H1 (cell line): ENCODE measurements at regions not wholly inside any gene's neighbourhood (a gene's known extent, or its start where the extent isn't known, plus 50 kb on each side); places are given as distances from the start of the nearest gene placed in this dataset.

Experiments
- CTCF ChIA-PET: fragments of 300-600 bp; sonication (Branson Sonifier 250); formaldehyde crosslinking; loops from one replicate; lab custom pipeline; 2021; ENCODE audit not compliant: partially characterized antibody; lab: Charles Lee
- POLR2A ChIA-PET: fragments of 300-600 bp; sonication (Branson Sonifier 250); formaldehyde crosslinking; loops from one replicate; lab custom pipeline; 2021; ENCODE audit warnings: inconsistent platforms; ENCODE audit not compliant: partially characterized antibody; lab: Charles Lee
- DNase-seq, 2 experiments: peaks; one replicate each; pipeline versions ENCODE4 v3.0.0 to v3.0.0-alpha.2; 2010 to 2022; ENCODE audit warnings: low spot score in 2 of 2, low read depth in 1 of 2, mixed read lengths in 1 of 2
- FAIRE-seq: peaks from 2 replicates; lab custom pipeline; 2011; peaks lifted over from hg19 to GRCh38; lab: Jason Lieb, UNC
- H2AFZ ChIP-seq: 2 replicates; pipeline ENCODE4 v1.8.1; 2012; ENCODE audit warnings: low read length, inconsistent platforms
- H2AK5ac ChIP-seq: 2 replicates; pipeline ENCODE4 v1.6.1; 2013; ENCODE audit warnings: low read depth, low read length
- H2BK120ac ChIP-seq: replicated peaks from 2 replicates; pipeline ENCODE3; 2013; ENCODE audit warnings: low read depth, low read length, inconsistent platforms
- H2BK12ac ChIP-seq: 2 replicates; pipeline ENCODE4 v1.6.1; 2013; ENCODE audit warnings: low read depth, low read length
- H2BK15ac ChIP-seq: 2 replicates; pipeline ENCODE4 v1.6.1; 2013; ENCODE audit warnings: low read length
- H2BK20ac ChIP-seq: 2 replicates; pipeline ENCODE4 v1.6.1; 2013; ENCODE audit warnings: low read length
- H2BK5ac ChIP-seq: 2 replicates; pipeline ENCODE4 v1.6.1; 2013; ENCODE audit warnings: low read depth, low read length
- H3K14ac ChIP-seq: 2 replicates; pipeline ENCODE4 v1.6.1; 2013; ENCODE audit warnings: inconsistent platforms; ENCODE audit not compliant: insufficient read length
- H3K18ac ChIP-seq: 2 replicates; pipeline ENCODE4 v1.6.1; 2013; ENCODE audit warnings: low read length; ENCODE audit errors: extremely low read depth
- H3K23ac ChIP-seq: 2 replicates; pipeline ENCODE4 v1.6.1; 2013; ENCODE audit warnings: inconsistent platforms; ENCODE audit not compliant: insufficient read length
- H3K23me2 ChIP-seq: 2 replicates; pipeline ENCODE4 v1.6.1; 2013; ENCODE audit warnings: low read depth, low read length
- H3K27ac ChIP-seq: 2 replicates; pipeline ENCODE4 v1.6.1; 2011; ENCODE audit warnings: low read depth, low read length, inconsistent platforms
- H3K27me3 ChIP-seq, 4 experiments: replicated peaks in 1 of 4; 1 replicate in 1 of 4; 2 replicates in 3 of 4; pipeline versions ENCODE4 v1.6.1 to v1.8.1; 2011 to 2013; ENCODE audit warnings: low read length in 3 of 4, mild to moderate bottlenecking in 3 of 4, inconsistent platforms in 2 of 4, mixed read lengths in 2 of 4, moderate library complexity in 1 of 4; ENCODE audit not compliant: control insufficient read depth in 3 of 4, insufficient read depth in 3 of 4; ENCODE audit errors: extremely low read depth in 1 of 4
- H3K36me3 ChIP-seq, 4 experiments: 2 replicates each; pipeline versions ENCODE4 v1.6.1 to v1.8.1; 2011 to 2013; ENCODE audit warnings: mild to moderate bottlenecking in 4 of 4, low read length in 3 of 4, moderate library complexity in 2 of 4, control low read depth in 1 of 4, inconsistent platforms in 1 of 4; ENCODE audit not compliant: insufficient read depth in 4 of 4, control insufficient read depth in 2 of 4
- H3K4ac ChIP-seq: replicated peaks from 2 replicates; pipeline ENCODE3; 2013; ENCODE audit warnings: low read length, low read depth, mixed read lengths, inconsistent platforms; ENCODE audit not compliant: insufficient read length
- H3K4me1 ChIP-seq, 4 experiments: replicated peaks in 1 of 4; 1 replicate in 1 of 4; 2 replicates in 3 of 4; pipeline versions ENCODE4 v1.6.1 to v1.8.1; 2011 to 2013; ENCODE audit warnings: low read length in 3 of 4, inconsistent platforms in 2 of 4, mixed read lengths in 1 of 4; ENCODE audit not compliant: insufficient read depth in 4 of 4, control insufficient read depth in 3 of 4
- H3K4me2 ChIP-seq, 2 experiments: 2 replicates each; pipeline versions ENCODE4 v1.6.1 to v1.8.1; 2011 to 2013; ENCODE audit warnings: low read depth in 2 of 2, low read length in 2 of 2, control low read depth in 1 of 2, inconsistent platforms in 1 of 2, mild to moderate bottlenecking in 1 of 2; ENCODE audit not compliant: insufficient read depth in 1 of 2
- H3K4me3 ChIP-seq, 4 experiments: fragments of 200-600, 300-600 bp in 1 of 4; sonication (generic), shearing (Covaris generic), sonication (Bioruptor Twin) in 1 of 4; 2 replicates each; pipeline versions ENCODE4 v1.5.1 to v1.8.1; 2011 to 2016; ENCODE audit warnings: low read length in 4 of 4, low read depth in 3 of 4, control low read depth in 2 of 4, inconsistent platforms in 2 of 4, mild to moderate bottlenecking in 2 of 4, mixed read lengths in 1 of 4, moderate library complexity in 1 of 4; ENCODE audit not compliant: insufficient read depth in 2 of 4; ENCODE audit errors: extremely low read depth in 1 of 4
- H3K56ac ChIP-seq: replicated peaks from 2 replicates; pipeline ENCODE3; 2013; ENCODE audit warnings: low read depth, mild to moderate bottlenecking, mixed read lengths, low read length, inconsistent platforms; ENCODE audit not compliant: insufficient read length
- H3K79me1 ChIP-seq: 2 replicates; pipeline ENCODE4 v1.6.1; 2013; ENCODE audit warnings: low read depth, low read length, control low read depth
- H3K79me2 ChIP-seq, 2 experiments: 2 replicates each; pipeline versions ENCODE4 v1.6.1 to v1.8.1; 2012 to 2013; ENCODE audit warnings: low read length in 2 of 2, mild to moderate bottlenecking in 2 of 2, inconsistent platforms in 1 of 2; ENCODE audit not compliant: insufficient read depth in 2 of 2, control insufficient read depth in 1 of 2
- H3K9ac ChIP-seq, 4 experiments: replicated peaks in 1 of 4; 1 replicate in 1 of 4; 2 replicates in 3 of 4; pipeline versions ENCODE4 v1.6.1 to v1.8.1; 2011 to 2013; ENCODE audit warnings: low read depth in 3 of 4, low read length in 3 of 4, control low read depth in 2 of 4, mild to moderate bottlenecking in 2 of 4, moderate library complexity in 2 of 4, inconsistent platforms in 1 of 4; ENCODE audit errors: extremely low read depth in 1 of 4
- H3K9me3 ChIP-seq, 2 experiments: 2 replicates each; pipeline versions ENCODE4 v1.6.1 to v1.8.1; 2012 to 2013; ENCODE audit warnings: mild to moderate bottlenecking in 2 of 2, moderate library complexity in 2 of 2, control low read depth in 1 of 2, inconsistent platforms in 1 of 2, low read depth in 1 of 2, low read length in 1 of 2, mixed read lengths in 1 of 2; ENCODE audit not compliant: insufficient read depth in 2 of 2
- H4K20me1 ChIP-seq, 2 experiments: replicated peaks in 1 of 2; 2 replicates each; pipeline versions ENCODE3 to v1.8.1; 2011 to 2013; ENCODE audit warnings: inconsistent platforms in 2 of 2, low read length in 2 of 2, mild to moderate bottlenecking in 1 of 2; ENCODE audit not compliant: insufficient read depth in 2 of 2, control insufficient read depth in 1 of 2
- H4K5ac ChIP-seq: 2 replicates; pipeline ENCODE4 v1.6.1; 2013; ENCODE audit warnings: low read length, low read depth, mixed read lengths, inconsistent platforms; ENCODE audit not compliant: insufficient read length
- H4K8ac ChIP-seq: 2 replicates; pipeline ENCODE4 v1.8.0; 2013; ENCODE audit warnings: mild to moderate bottlenecking, moderate library complexity, low read length, inconsistent platforms; ENCODE audit not compliant: insufficient read depth; ENCODE audit errors: extremely low read depth
- H4K91ac ChIP-seq: replicated peaks from 2 replicates; pipeline ENCODE3; 2013; ENCODE audit warnings: low read length, mixed read lengths, inconsistent platforms; ENCODE audit not compliant: insufficient read length
- BACH1 ChIP-seq: IDR thresholded peaks from 2 replicates; pipeline ENCODE4 v1.6.1; 2012; ENCODE audit warnings: low read length, improper control_type of control experiment
- FOSL1 ChIP-seq: IDR thresholded peaks from 2 replicates; pipeline ENCODE4 v1.6.1; 2011; ENCODE audit warnings: mild to moderate bottlenecking, low read depth, low read length, moderate library complexity; ENCODE audit not compliant: insufficient read depth
- RBBP5 ChIP-seq: IDR thresholded peaks from 2 replicates; pipeline ENCODE4 v1.7.1; 2012; ENCODE audit warnings: low read depth, mild to moderate bottlenecking, inconsistent platforms, low read length, moderate library complexity, borderline replicate concordance
- SAP30 ChIP-seq: fragments of 300-600 bp; sonication (generic); IDR thresholded peaks from 2 replicates; pipeline ENCODE4 v1.7.1; 2012; ENCODE audit warnings: low read length, moderate library complexity, mild to moderate bottlenecking, inconsistent platforms; ENCODE audit not compliant: insufficient read depth, insufficient replicate concordance
- TCF12 ChIP-seq: IDR thresholded peaks from 2 replicates; pipeline ENCODE4 v1.6.1; 2011; ENCODE audit warnings: low read depth, mild to moderate bottlenecking, low read length
- TEAD4 ChIP-seq: IDR thresholded peaks from 2 replicates; pipeline ENCODE4 v1.6.1; 2012; ENCODE audit warnings: low read depth, low read length, inconsistent platforms, mixed read lengths
- WGBS, 2 experiments: shearing (Covaris generic) in 1 of 2; methylation state at CpG; one replicate each; pipeline versions ENCODE4 v1.1.6 to v1.1.7; 2013 to 2015; ENCODE audit warnings: low lambda C conversion rate in 2 of 2, mixed read lengths in 2 of 2, inconsistent platforms in 1 of 2, low coverage in 1 of 2, missing lambda C conversion rate in 1 of 2; ENCODE audit not compliant: insufficient replicate concordance in 2 of 2, insufficient coverage in 1 of 2, insufficient read length in 1 of 2; ENCODE audit errors: extremely low coverage in 1 of 2, missing lambda C conversion rate in 1 of 2; 5-methylcytosine and 5-hydroxymethylcytosine counted together
- TF ChIP-seq, protein P1 (sequence below): IDR thresholded peaks from 2 replicates; pipeline ENCODE4 v1.6.1; 2012; ENCODE audit warnings: inconsistent platforms
- TF ChIP-seq, protein P2 (sequence below): IDR thresholded peaks from 2 replicates; pipeline ENCODE4 v1.6.1; 2012; ENCODE audit warnings: low read length, inconsistent platforms
- TF ChIP-seq, protein P3 (sequence below): IDR thresholded peaks from 2 replicates; pipeline ENCODE4 v1.6.1; 2011; ENCODE audit warnings: low read depth, mild to moderate bottlenecking, low read length; ENCODE audit not compliant: insufficient read depth

DNA sequence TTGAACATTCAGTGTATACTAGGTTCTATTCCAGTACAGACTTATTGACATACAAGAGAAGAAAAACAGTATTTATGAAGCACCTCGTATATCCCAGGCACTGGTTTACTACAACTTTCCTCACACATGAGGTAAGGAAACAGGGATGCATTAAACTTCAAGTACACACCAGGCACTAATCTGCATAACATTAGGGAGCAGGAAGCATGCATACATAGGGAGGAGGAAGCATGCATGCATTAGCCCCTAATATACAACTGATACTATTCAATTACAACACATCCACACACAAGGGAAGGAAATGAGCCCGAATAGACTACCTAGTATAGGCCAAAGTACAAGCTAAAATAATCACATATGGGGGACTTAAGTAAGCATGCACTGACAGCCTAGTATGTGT is 525.3 kb downstream of the SUCLG1 start:
- POLR2A ChIA-PET: no interaction called here
- H2BK15ac ChIP-seq: no peak overlapping the region
- peak; percentile 7 for FAIRE-seq
- TF ChIP-seq TEAD4: no peak
- TF ChIP-seq FOSL1: no peak
- TF ChIP-seq SAP30: no peak
- TF ChIP-seq, protein P1, sequence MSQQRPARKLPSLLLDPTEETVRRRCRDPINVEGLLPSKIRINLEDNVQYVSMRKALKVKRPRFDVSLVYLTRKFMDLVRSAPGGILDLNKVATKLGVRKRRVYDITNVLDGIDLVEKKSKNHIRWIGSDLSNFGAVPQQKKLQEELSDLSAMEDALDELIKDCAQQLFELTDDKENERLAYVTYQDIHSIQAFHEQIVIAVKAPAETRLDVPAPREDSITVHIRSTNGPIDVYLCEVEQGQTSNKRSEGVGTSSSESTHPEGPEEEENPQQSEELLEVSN: no peak
- no peak for TF ChIP-seq TCF12
- TF ChIP-seq, protein P2, sequence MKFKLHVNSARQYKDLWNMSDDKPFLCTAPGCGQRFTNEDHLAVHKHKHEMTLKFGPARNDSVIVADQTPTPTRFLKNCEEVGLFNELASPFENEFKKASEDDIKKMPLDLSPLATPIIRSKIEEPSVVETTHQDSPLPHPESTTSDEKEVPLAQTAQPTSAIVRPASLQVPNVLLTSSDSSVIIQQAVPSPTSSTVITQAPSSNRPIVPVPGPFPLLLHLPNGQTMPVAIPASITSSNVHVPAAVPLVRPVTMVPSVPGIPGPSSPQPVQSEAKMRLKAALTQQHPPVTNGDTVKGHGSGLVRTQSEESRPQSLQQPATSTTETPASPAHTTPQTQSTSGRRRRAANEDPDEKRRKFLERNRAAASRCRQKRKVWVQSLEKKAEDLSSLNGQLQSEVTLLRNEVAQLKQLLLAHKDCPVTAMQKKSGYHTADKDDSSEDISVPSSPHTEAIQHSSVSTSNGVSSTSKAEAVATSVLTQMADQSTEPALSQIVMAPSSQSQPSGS: no peak
- TF ChIP-seq, protein P3, sequence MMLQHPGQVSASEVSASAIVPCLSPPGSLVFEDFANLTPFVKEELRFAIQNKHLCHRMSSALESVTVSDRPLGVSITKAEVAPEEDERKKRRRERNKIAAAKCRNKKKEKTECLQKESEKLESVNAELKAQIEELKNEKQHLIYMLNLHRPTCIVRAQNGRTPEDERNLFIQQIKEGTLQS: no peak
- TF ChIP-seq BACH1: no peak
- TF ChIP-seq RBBP5: no peak

More for the DNA sequence above, 525.3 kb downstream of the SUCLG1 start:
- Histone ChIP-seq H3K4me1 (peaks cover 0 to 4% (median 0%) of the 10 kb centered on the region in 4 experiments; a peak in 3 of 7 replicates), H2BK20ac (no peak overlapping the region), H3K4me2 (peak overlapping the region in 1 of 2 experiments; percentile 32; a peak in 1 of 4 replicates), H3K27ac (no peak overlapping the region), H3K9ac (no peak overlapping the region), H4K8ac (no peak overlapping the region), H3K14ac (no peak overlapping the region), H3K4ac (no peak overlapping the region), H2AK5ac (no peak overlapping the region), H3K27me3 (no peaks in the 10 kb centered on the region), H3K79me2 (no peaks in the 10 kb centered on the region), H3K9me3 (no peaks in the 10 kb centered on the region), H4K20me1 (no peaks in the 10 kb centered on the region), H3K36me3 (no peaks in the 10 kb centered on the region), H3K23me2 (no peaks in the 10 kb centered on the region), H4K5ac (no peak overlapping the region), H2BK120ac (no peak overlapping the region), H3K79me1 (no peaks in the 10 kb centered on the region), H4K91ac (no peak overlapping the region), H2BK5ac (no peak overlapping the region), H3K18ac (no peak overlapping the region), H3K4me3 (no peak overlapping the region), H2AFZ (no peak overlapping the region), H3K56ac (no peak overlapping the region), H3K23ac (no peak overlapping the region), H2BK12ac (no peak overlapping the region)
- DNase-seq: no peak
- WGBS, 2 experiments: 59% methylated on average over 2 of the region's 2 CpGs; no CpG with 5 or more reads in 1 of the 2 experiments
- CTCF ChIA-PET: no interaction called here
